BLaER1 treated with 17β-estradiol and CSF1 and Interleukin-3, amounts not matched to agents 10 nM and 100 nM (cell line): ENCODE measurements at regions not wholly inside any gene's neighbourhood (a gene's known extent, or its start where the extent isn't known, plus 50 kb on each side); places are given as distances from the start of the nearest gene placed in this dataset.
"Not testable (repeated sequence)": the region's sequence is repeated elsewhere in the genome, so short reads cannot be mapped to it uniquely, and the experiment has no call there.

Experiments
- H3K27ac ChIP-seq, 11 experiments: shearing (Covaris generic); formaldehyde crosslinking; 2 replicates each; pipeline ENCODE4 v1.8.1; 2022
- H3K27me3 ChIP-seq, 11 experiments: shearing (Covaris generic); formaldehyde crosslinking; 2 replicates each; pipeline ENCODE4 v1.8.1; 2022
- H3K36me3 ChIP-seq, 11 experiments: shearing (Covaris generic); formaldehyde crosslinking; 2 replicates each; pipeline ENCODE4 v1.8.1; 2022
- H3K4me1 ChIP-seq, 10 experiments: shearing (Covaris generic); formaldehyde crosslinking; 2 replicates each; pipeline ENCODE4 v1.8.1; 2022
- H3K4me2 ChIP-seq, 11 experiments: shearing (Covaris generic); formaldehyde crosslinking; 2 replicates each; pipeline ENCODE4 v1.8.1; 2022
- H3K4me3 ChIP-seq, 10 experiments: shearing (Covaris generic); formaldehyde crosslinking; 2 replicates each; pipeline ENCODE4 v1.8.1; 2022
- H3K9ac ChIP-seq, 11 experiments: shearing (Covaris generic); formaldehyde crosslinking; 2 replicates each; pipeline ENCODE4 v1.8.1; 2022
- H3K9me3 ChIP-seq, 11 experiments: shearing (Covaris generic); formaldehyde crosslinking; replicated peaks in 1 of 11; 2 replicates each; pipeline ENCODE4 v1.8.1; 2022
- H4K20me1 ChIP-seq, 11 experiments: shearing (Covaris generic); formaldehyde crosslinking; 2 replicates each; pipeline ENCODE4 v1.8.1; 2022
- Cebpa-rat ChIP-seq, 11 experiments: shearing (Covaris generic); IDR thresholded peaks; 2 replicates each; pipeline ENCODE4 v1.8.1; 2022

- Histone ChIP-seq H3K4me2 (peak overlapping the region; percentile 81 to 100 (median 98)), H3K27me3 (peaks cover 20 to 36% (median 31%) of the 10 kb centered on the region in 11 experiments), H3K36me3 (peaks cover 0 to 9% (median 2%) of the 10 kb centered on the region in 11 experiments; a peak in 9 of 22 replicates), H3K9ac (peak overlapping the region; percentile 90 to 97 (median 94)), H3K27ac (peak overlapping the region; percentile 88 to 96 (median 93)), H3K4me1 (peaks cover 26 to 42% (median 32%) of the 10 kb centered on the region in 10 experiments), H4K20me1 (peaks cover 0 to 32% (median 6%) of the 10 kb centered on the region in 11 experiments; a peak in 8 of 22 replicates), H3K4me3 (peak overlapping the region; percentile 77 to 95 (median 87)), H3K9me3 (peaks cover 0 to 3% (median under 1%) of the 10 kb centered on the region in 11 experiments; a peak in 3 of 22 replicates)
- TF ChIP-seq Cebpa-rat (IDR thresholded peaks at IDR 0.05) = no peak
These were observed 100.3 kb upstream of the SVIL start for GRCh38 chr10:29734962-29735627.

GRCh38 chr10:29734640-29734961 is 99.8 kb upstream of the SVIL start:
- Histone ChIP-seq H3K27me3 (peaks cover 20 to 36% (median 31%) of the 10 kb centered on the region in 11 experiments), H3K9ac (peak overlapping the region; percentile 90 to 97 (median 94)), H3K4me2 (peak overlapping the region; percentile 81 to 100 (median 98)), H3K27ac (peak overlapping the region; percentile 88 to 96 (median 93); a peak in 21 of 22 replicates), H3K4me1 (peaks cover 26 to 42% (median 32%) of the 10 kb centered on the region in 10 experiments), H3K4me3 (peak overlapping the region; percentile 77 to 95 (median 87)), H4K20me1 (peaks cover 0 to 32% (median 6%) of the 10 kb centered on the region in 11 experiments; a peak in 8 of 22 replicates), H3K36me3 (peaks cover 0 to 14% (median 7%) of the 10 kb centered on the region in 11 experiments; a peak in 9 of 22 replicates), H3K9me3 (peaks cover 0 to 8% (median 4%) of the 10 kb centered on the region in 11 experiments; a peak in 7 of 22 replicates)
- TF ChIP-seq Cebpa-rat (IDR thresholded peaks at IDR 0.05) = no peak

GRCh38 chr10:29733323-29733722 is 98.6 kb upstream of the SVIL start:
- Histone ChIP-seq H3K27ac (no peak overlapping the region), H3K9me3 (peaks cover 0 to 17% (median 5%) of the 10 kb centered on the region in 11 experiments; a peak in 7 of 22 replicates), H3K4me1 (peaks cover 26 to 45% (median 35%) of the 10 kb centered on the region in 10 experiments), H3K4me2 (peak overlapping the region; percentile 81 to 100 (median 98); a peak in 21 of 22 replicates), H4K20me1 (peaks cover 0 to 32% (median 6%) of the 10 kb centered on the region in 11 experiments; a peak in 8 of 22 replicates), H3K9ac (0 out of 22 replicates have a peak overlapping the region, but pooled peaks of 1 of the 11 experiments have one; percentile 94), H3K27me3 (peaks cover 20 to 29% (median 27%) of the 10 kb centered on the region in 11 experiments), H3K36me3 (peaks cover 0 to 22% (median 7%) of the 10 kb centered on the region in 11 experiments; a peak in 9 of 22 replicates), H3K4me3 (no peak overlapping the region; a peak in 1 of 20 replicates)
- TF ChIP-seq Cebpa-rat (IDR thresholded peaks at IDR 0.05) = no peak

- peaks cover 0 to 22% (median 7%) of the 10 kb centered on the region in 11 experiments; a peak in 9 of 22 replicates for H3K36me3 ChIP-seq
- peak overlapping the region in 8 of 11 experiments; percentile 89 to 100 (median 98); a peak in 13 of 22 replicates for H3K4me2 ChIP-seq
- peaks cover 20 to 25% (median 23%) of the 10 kb centered on the region in 11 experiments for H3K27me3 ChIP-seq
- peaks cover 0 to 32% (median 6%) of the 10 kb centered on the region in 11 experiments; a peak in 8 of 22 replicates for H4K20me1 ChIP-seq
- peaks cover 26 to 48% (median 37%) of the 10 kb centered on the region in 10 experiments for H3K4me1 ChIP-seq
- H3K9me3 ChIP-seq = peaks cover 0 to 17% (median 5%) of the 10 kb centered on the region in 11 experiments; a peak in 7 of 22 replicates
- no peak overlapping the region for H3K4me3 ChIP-seq
- no peak overlapping the region for H3K9ac ChIP-seq
- H3K27ac ChIP-seq = no peak overlapping the region
- no peak for TF ChIP-seq Cebpa-rat (IDR thresholded peaks at IDR 0.05)
These were observed 98.1 kb upstream of the SVIL start for GRCh38 chr10:29732918-29733317.

GRCh38 chr10:29731760-29732159 is 97.0 kb upstream of the SVIL start:
- H4K20me1 ChIP-seq = peaks cover 0 to 29% (median 6%) of the 10 kb centered on the region in 11 experiments; a peak in 8 of 22 replicates
- H3K4me3 ChIP-seq = no peak overlapping the region
- H3K9me3 ChIP-seq = peaks cover 0 to 17% (median 5%) of the 10 kb centered on the region in 11 experiments; a peak in 7 of 22 replicates
- peak overlapping the region in 3 of 11 experiments; percentile 1 to 9 (median 5); a peak in 1 of 22 replicates for H3K4me2 ChIP-seq
- no peak overlapping the region for H3K27ac ChIP-seq
- peaks cover 24 to 55% (median 42%) of the 10 kb centered on the region in 10 experiments for H3K4me1 ChIP-seq
- no peak overlapping the region for H3K9ac ChIP-seq
- TF ChIP-seq Cebpa-rat (IDR thresholded peaks at IDR 0.05) = no peak
- H3K36me3 ChIP-seq = peaks cover 0 to 22% (median 7%) of the 10 kb centered on the region in 11 experiments; a peak in 9 of 22 replicates
- peaks cover 9 to 13% (median 11%) of the 10 kb centered on the region in 11 experiments for H3K27me3 ChIP-seq

GRCh38 chr10:29730969-29731368 is 96.2 kb upstream of the SVIL start:
- Histone ChIP-seq H3K9ac (no peak overlapping the region), H3K36me3 (peaks cover 0 to 22% (median 7%) of the 10 kb centered on the region in 11 experiments; a peak in 9 of 22 replicates), H3K27ac (no peak overlapping the region), H3K4me3 (no peak overlapping the region), H3K4me1 (peaks cover 24 to 55% (median 42%) of the 10 kb centered on the region in 10 experiments), H4K20me1 (peaks cover 0 to 21% (median 1%) of the 10 kb centered on the region in 11 experiments; a peak in 5 of 22 replicates), H3K4me2 (no peak overlapping the region), H3K27me3 (peaks cover 1 to 5% (median 3%) of the 10 kb centered on the region in 11 experiments), H3K9me3 (peaks cover 0 to 17% (median 5%) of the 10 kb centered on the region in 11 experiments; a peak in 7 of 22 replicates)
- no peak for TF ChIP-seq Cebpa-rat (IDR thresholded peaks at IDR 0.05)

GRCh38 chr10:29730458-29730857 is 95.7 kb upstream of the SVIL start:
- Histone ChIP-seq H3K4me3 (no peak overlapping the region), H3K27me3 (no peaks in the 10 kb centered on the region), H3K36me3 (peaks cover 0 to 22% (median 7%) of the 10 kb centered on the region in 11 experiments; a peak in 9 of 22 replicates), H3K4me2 (no peak overlapping the region), H4K20me1 (peaks cover 0 to 20% (median 0%) of the 10 kb centered on the region in 11 experiments; a peak in 5 of 22 replicates), H3K4me1 (peaks cover 28 to 60% (median 46%) of the 10 kb centered on the region in 10 experiments), H3K9me3 (peaks cover 0 to 17% (median 5%) of the 10 kb centered on the region in 11 experiments; a peak in 7 of 22 replicates), H3K9ac (no peak overlapping the region), H3K27ac (no peak overlapping the region)
- TF ChIP-seq Cebpa-rat (IDR thresholded peaks at IDR 0.05) = no peak

GRCh38 chr10:29728541-29729049 is 93.8 kb upstream of the SVIL start:
- no peaks in the 10 kb centered on the region for H3K27me3 ChIP-seq
- no peak overlapping the region for H3K9ac ChIP-seq
- no peak for TF ChIP-seq Cebpa-rat (IDR thresholded peaks at IDR 0.05)
- H3K27ac ChIP-seq = no peak overlapping the region
- H4K20me1 ChIP-seq = peaks cover 0 to 14% (median 0%) of the 10 kb centered on the region in 11 experiments; a peak in 5 of 22 replicates
- H3K9me3 ChIP-seq = peaks cover 0 to 19% (median 5%) of the 10 kb centered on the region in 11 experiments; a peak in 7 of 22 replicates
- peak overlapping the region in 2 of 11 experiments; percentile 0 to 3; a peak in 3 of 22 replicates for H3K4me2 ChIP-seq
- peaks cover 35 to 67% (median 52%) of the 10 kb centered on the region in 10 experiments for H3K4me1 ChIP-seq
- H3K4me3 ChIP-seq = no peak overlapping the region
- H3K36me3 ChIP-seq = peaks cover 0 to 22% (median 7%) of the 10 kb centered on the region in 11 experiments; a peak in 9 of 22 replicates

- Histone ChIP-seq H3K9me3 (peaks cover 5 to 45% (median 29%) of the 10 kb centered on the region in 11 experiments), H3K4me3 (peak overlapping the region in 7 of 10 experiments; percentile 21 to 58 (median 41); a peak in 10 of 20 replicates)
- H4K20me1 ChIP-seq = not testable (repeated sequence)
These were observed 91.2 kb upstream of the SVIL start for GRCh38 chr10:29725927-29726326.

More at GRCh38 chr10:29725927-29726326, 91.2 kb upstream of the SVIL start:
- Histone ChIP-seq H3K36me3 (peaks cover 0 to 30% (median 9%) of the 10 kb centered on the region in 11 experiments; a peak in 13 of 22 replicates), H3K27ac (peak overlapping the region in 9 of 11 experiments; percentile 61 to 86 (median 79); a peak in 18 of 22 replicates), H3K4me2 (peak overlapping the region; percentile 71 to 87 (median 82)), H3K4me1 (peaks cover 33 to 58% (median 45%) of the 10 kb centered on the region in 10 experiments), H3K9ac (peak overlapping the region in 10 of 11 experiments; percentile 4 to 78 (median 70); a peak in 17 of 22 replicates)
- H3K27me3 ChIP-seq = not testable (repeated sequence)
